Neural cell (in vitro differentiated cells): ENCODE measurements at regions not wholly inside any gene's neighbourhood (a gene's known extent, or its start where the extent isn't known, plus 50 kb on each side); places are given as distances from the start of the nearest gene placed in this dataset.

Experiments
- EP300 ChIP-seq: fragments of 450-650 bp; conservative IDR thresholded peaks from 2 replicates; pipeline ENCODE4 v1.6.1; 2014; ENCODE audit warnings: antibody characterized with exemption, mild to moderate bottlenecking, moderate library complexity; ENCODE audit not compliant: poor library complexity, severe bottlenecking
- EZH2 ChIP-seq: fragments of 200-600, 300-800 bp; shearing (Covaris generic), sonication (generic); IDR thresholded peaks from 2 replicates; pipeline ENCODE4 v1.6.1; 2014; ENCODE audit warnings: antibody characterized with exemption, low read length, borderline replicate concordance, mild to moderate bottlenecking; ENCODE audit not compliant: insufficient read depth, poor library complexity, severe bottlenecking
- MXI1 ChIP-seq: fragments of 450-650 bp; conservative IDR thresholded peaks from 2 replicates; pipeline ENCODE4 v1.6.1; 2014; ENCODE audit warnings: antibody characterized with exemption, mild to moderate bottlenecking; ENCODE audit not compliant: poor library complexity, severe bottlenecking
- RAD21 ChIP-seq: fragments of 450-650 bp; conservative IDR thresholded peaks from 2 replicates; pipeline ENCODE4 v1.6.1; 2014; ENCODE audit warnings: antibody characterized with exemption, mild to moderate bottlenecking, moderate library complexity
- SMC3 ChIP-seq: fragments of 450-650 bp; conservative IDR thresholded peaks from 2 replicates; pipeline ENCODE4 v1.6.1; 2014; ENCODE audit warnings: antibody characterized with exemption, mild to moderate bottlenecking, moderate library complexity; ENCODE audit not compliant: poor library complexity
- TF ChIP-seq, protein P1 (sequence below): fragments of 450-650 bp; IDR thresholded peaks from 2 replicates; pipeline ENCODE4 v1.5.1; 2014; ENCODE audit warnings: antibody characterized with exemption, mild to moderate bottlenecking, moderate library complexity; ENCODE audit not compliant: poor library complexity, severe bottlenecking

GRCh38 chr9:2321523-2322148, 300.0 kb upstream of the VLDLR start:
- TF ChIP-seq, protein P1, sequence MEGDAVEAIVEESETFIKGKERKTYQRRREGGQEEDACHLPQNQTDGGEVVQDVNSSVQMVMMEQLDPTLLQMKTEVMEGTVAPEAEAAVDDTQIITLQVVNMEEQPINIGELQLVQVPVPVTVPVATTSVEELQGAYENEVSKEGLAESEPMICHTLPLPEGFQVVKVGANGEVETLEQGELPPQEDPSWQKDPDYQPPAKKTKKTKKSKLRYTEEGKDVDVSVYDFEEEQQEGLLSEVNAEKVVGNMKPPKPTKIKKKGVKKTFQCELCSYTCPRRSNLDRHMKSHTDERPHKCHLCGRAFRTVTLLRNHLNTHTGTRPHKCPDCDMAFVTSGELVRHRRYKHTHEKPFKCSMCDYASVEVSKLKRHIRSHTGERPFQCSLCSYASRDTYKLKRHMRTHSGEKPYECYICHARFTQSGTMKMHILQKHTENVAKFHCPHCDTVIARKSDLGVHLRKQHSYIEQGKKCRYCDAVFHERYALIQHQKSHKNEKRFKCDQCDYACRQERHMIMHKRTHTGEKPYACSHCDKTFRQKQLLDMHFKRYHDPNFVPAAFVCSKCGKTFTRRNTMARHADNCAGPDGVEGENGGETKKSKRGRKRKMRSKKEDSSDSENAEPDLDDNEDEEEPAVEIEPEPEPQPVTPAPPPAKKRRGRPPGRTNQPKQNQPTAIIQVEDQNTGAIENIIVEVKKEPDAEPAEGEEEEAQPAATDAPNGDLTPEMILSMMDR: no peak
- TF ChIP-seq SMC3 (no peak), EZH2 (no peak), MXI1 (no peak), RAD21 (no peak), EP300 (no peak)
